Common myeloid progenitor, CD34-positive (primary cell): ENCODE measurements at regions not wholly inside any gene's neighbourhood (a gene's known extent, or its start where the extent isn't known, plus 50 kb on each side); places are given as distances from the start of the nearest gene placed in this dataset.
A peak's percentile ranks its signal among the peaks of the same experiment; 100 is the strongest.

Experiments used
- CTCF ChIA-PET: fragments of 350-600 bp; sonication (Branson Sonifier 250); formaldehyde crosslinking; loops from one replicate; lab custom pipeline; 2021; ENCODE audit warnings: antibody characterized with exemption; lab: Charles Lee
- POLR2A ChIA-PET: fragments of 350-600 bp; sonication (Branson Sonifier 250); formaldehyde crosslinking; loops from one replicate; lab custom pipeline; 2021; ENCODE audit warnings: antibody characterized with exemption; lab: Charles Lee
- DNase-seq, 3 donors: peaks; one replicate each; pipeline versions ENCODE4 v3.0.0 to v3.0.0-alpha.2; 2013
- H3K27ac ChIP-seq, 2 experiments: 1 replicate in 1 of 2; 2 replicates in 1 of 2; pipeline ENCODE4 v1.7.0; 2013; ENCODE audit warnings: inconsistent platforms in 2 of 2, low read length in 2 of 2, mild to moderate bottlenecking in 2 of 2, low read depth in 1 of 2, moderate library complexity in 1 of 2; ENCODE audit not compliant: severe bottlenecking in 2 of 2, insufficient read depth in 1 of 2, poor library complexity in 1 of 2
- H3K27me3 ChIP-seq, 5 experiments: replicated peaks in 2 of 5; 1 replicate in 3 of 5; 2 replicates in 2 of 5; pipeline versions ENCODE4 v1.6.1 to v1.7.0; 2013; ENCODE audit warnings: low read length in 4 of 5, mild to moderate bottlenecking in 2 of 5, moderate library complexity in 2 of 5, inconsistent platforms in 1 of 5; ENCODE audit not compliant: insufficient read depth in 5 of 5, control insufficient read depth in 4 of 5
- H3K36me3 ChIP-seq, 4 experiments: 1 replicate in 2 of 4; 2 replicates in 2 of 4; pipeline versions ENCODE4 v1.6.1 to v1.7.0; 2013; ENCODE audit warnings: low read length in 3 of 4, control low read depth in 1 of 4, mild to moderate bottlenecking in 1 of 4; ENCODE audit not compliant: control insufficient read depth in 4 of 4, insufficient read depth in 4 of 4
- H3K4me1 ChIP-seq, 4 experiments: 1 replicate in 3 of 4; 2 replicates in 1 of 4; pipeline versions ENCODE4 v1.6.1 to v1.7.1; 2013; ENCODE audit warnings: low read length in 3 of 4, mild to moderate bottlenecking in 3 of 4, control low read depth in 1 of 4, inconsistent platforms in 1 of 4, moderate library complexity in 1 of 4; ENCODE audit not compliant: control insufficient read depth in 4 of 4, insufficient read depth in 4 of 4; ENCODE audit errors: control extremely low read depth in 1 of 4
- H3K4me3 ChIP-seq, 7 experiments: 1 replicate in 4 of 7; 2 replicates in 3 of 7; pipeline versions ENCODE4 v1.5.1 to v1.7.0; 2013; ENCODE audit warnings: mild to moderate bottlenecking in 7 of 7, low read length in 6 of 7, moderate library complexity in 6 of 7, inconsistent platforms in 2 of 7, low read depth in 2 of 7, control low read depth in 1 of 7; ENCODE audit not compliant: insufficient read depth in 4 of 7, control insufficient read depth in 1 of 7; ENCODE audit errors: extremely low read depth in 1 of 7
- H3K9me3 ChIP-seq, 5 experiments: 1 replicate in 4 of 5; 2 replicates in 1 of 5; pipeline versions ENCODE4 v1.6.1 to v1.7.1; 2013; ENCODE audit warnings: low read length in 4 of 5, mild to moderate bottlenecking in 2 of 5, inconsistent platforms in 1 of 5, low read depth in 1 of 5, moderate library complexity in 1 of 5; ENCODE audit not compliant: control insufficient read depth in 4 of 5, insufficient read depth in 2 of 5; ENCODE audit errors: control extremely low read depth in 1 of 5
- WGBS: methylation state at CpG from one replicate; pipeline ENCODE4 v1.1.5; 2013; ENCODE audit not compliant: insufficient coverage; 5-methylcytosine and 5-hydroxymethylcytosine counted together

DNA sequence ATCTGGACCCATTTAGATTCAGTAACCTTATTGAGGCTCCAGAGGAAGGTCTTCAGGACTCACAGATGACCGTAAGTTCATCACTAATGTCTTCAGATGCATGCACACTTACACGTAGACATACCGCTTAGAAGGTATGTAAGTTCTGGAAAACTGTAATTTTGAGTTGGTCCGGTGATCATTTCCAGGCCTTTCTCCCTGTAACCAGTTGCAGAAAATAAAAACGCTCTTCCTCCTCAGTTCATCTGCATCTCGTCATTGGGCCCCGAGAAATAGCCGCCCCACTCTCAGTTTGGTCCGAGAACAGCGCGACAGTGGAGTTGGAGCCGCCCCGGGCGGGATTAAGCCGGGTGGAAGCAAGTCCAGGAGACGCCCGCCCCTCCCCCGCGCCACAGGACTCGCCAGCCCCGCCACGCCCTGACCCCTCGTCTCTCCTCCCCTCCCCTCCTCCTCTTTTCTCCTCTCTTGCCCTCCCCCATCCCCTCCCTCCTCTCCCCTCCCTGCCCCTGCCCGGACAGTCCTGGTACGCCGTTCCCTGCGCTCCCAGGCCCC is 83.7 kb downstream of the TNFAIP2 start:
- Histone ChIP-seq H3K4me1 (peaks cover 0 to 5% (median 2%) of the 10 kb centered on the region in 4 experiments), H3K4me3 (peak overlapping the region in 1 of 7 experiments; percentile 10), H3K27ac (peak overlapping the region in 1 of 2 experiments; percentile 68), H3K27me3 (peaks cover 0 to 70% (median 15%) of the 10 kb centered on the region in 5 experiments), H3K9me3 (peaks cover 3 to 46% (median 35%) of the 10 kb centered on the region in 5 experiments), H3K36me3 (no peaks in the 10 kb centered on the region)
- WGBS: 30% methylated on average over 19 of the region's 27 CpGs
- CTCF ChIA-PET: interaction anchor here (0.6 to 0.9 kb wide), 2 partner anchors 21 to 29 kb away, joined by 3 read pairs; no protein-coding TSS in a partner anchor
- POLR2A ChIA-PET: no interaction called here
- DNase-seq: no peak

DNA sequence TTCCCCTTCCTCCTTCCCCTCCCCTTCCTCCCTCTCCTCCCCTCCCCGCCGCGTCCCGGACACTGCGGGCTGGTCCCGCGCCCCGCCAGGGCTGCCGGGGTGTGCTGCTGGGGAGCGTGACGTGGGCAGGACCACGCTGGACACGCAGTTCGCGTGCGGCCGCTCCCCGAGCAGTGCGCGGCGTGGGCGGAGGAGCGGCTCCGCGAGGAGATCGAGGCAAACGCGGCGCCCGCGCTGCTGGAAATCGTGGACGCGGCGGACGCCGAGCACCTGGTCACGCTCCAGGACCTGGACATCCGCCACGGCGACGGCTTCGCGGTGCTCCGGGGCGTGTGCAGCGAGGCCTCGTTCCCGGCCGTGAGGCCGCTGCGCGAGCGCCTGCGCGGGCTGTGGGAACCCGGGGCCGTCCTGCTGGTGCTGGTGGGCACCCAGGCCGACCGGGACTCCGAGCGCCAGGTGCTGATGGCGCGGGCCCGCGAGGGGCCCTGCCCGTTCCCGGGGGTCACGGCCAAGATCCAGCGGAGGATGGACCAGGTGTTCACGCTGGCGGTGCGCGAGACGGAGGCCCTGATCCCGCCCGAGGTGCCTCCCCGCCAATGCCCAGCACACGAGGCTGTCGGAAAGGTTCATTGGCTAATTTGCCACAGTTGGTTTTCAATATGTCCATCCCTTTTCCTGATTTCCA is 84.3 kb downstream of the TNFAIP2 start:
- H3K27me3 ChIP-seq: peaks cover 0 to 72% (median 15%) of the 10 kb centered on the region in 5 experiments

DNA sequence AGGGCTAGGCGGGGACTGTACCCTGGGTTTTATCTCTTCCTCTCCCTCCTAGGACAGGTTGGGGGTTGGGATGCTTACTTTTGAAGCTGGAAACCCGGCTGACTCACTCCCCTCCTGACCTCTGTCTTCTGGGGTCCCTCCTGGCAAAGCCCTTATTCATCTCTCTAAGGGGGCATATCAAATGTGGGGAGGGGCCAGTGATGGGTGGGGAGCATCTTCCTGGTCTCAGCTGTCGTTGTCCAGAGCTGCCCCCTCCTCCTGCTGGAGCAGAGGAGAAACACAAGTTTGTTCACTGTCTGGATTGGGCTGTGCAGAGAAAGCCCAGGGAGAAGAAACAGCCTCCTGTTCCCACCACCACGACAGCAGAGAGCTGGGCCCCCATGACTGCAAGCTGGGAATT is 85.8 kb downstream of the TNFAIP2 start:
- H3K4me3 ChIP-seq: no peak overlapping the region
- H3K27me3 ChIP-seq: peaks cover 0 to 77% (median 21%) of the 10 kb centered on the region in 5 experiments
- 86% methylated on average over 1 of the region's 4 CpGs for WGBS
- ChIA-PET CTCF (interaction anchor here (1.1 kb wide), 1 partner anchor 9 kb away, joined by 3 read pairs; no protein-coding TSS in a partner anchor), POLR2A (interaction anchor here (1.1 kb wide), 1 partner anchor 9 kb away, joined by 3 read pairs; no protein-coding TSS in a partner anchor)
- no peaks in the 10 kb centered on the region for H3K36me3 ChIP-seq
- peak overlapping the region in 1 of 2 experiments; percentile 5 for H3K27ac ChIP-seq
- peaks cover 0 to 5% (median 2%) of the 10 kb centered on the region in 4 experiments for H3K4me1 ChIP-seq
- peaks cover 0 to 33% (median 25%) of the 10 kb centered on the region in 5 experiments for H3K9me3 ChIP-seq
- no peak for DNase-seq

More for the DNA sequence above, 84.3 kb downstream of the TNFAIP2 start:
- Histone ChIP-seq H3K36me3 (no peaks in the 10 kb centered on the region), H3K27ac (no peak overlapping the region), H3K4me3 (peak overlapping the region in 2 of 7 experiments; percentile 10 to 19), H3K4me1 (peaks cover 0 to 5% (median 2%) of the 10 kb centered on the region in 4 experiments), H3K9me3 (peaks cover 1 to 41% (median 34%) of the 10 kb centered on the region in 5 experiments)
- WGBS: 9% methylated on average over 61 of the region's 80 CpGs
- ChIA-PET CTCF (no interaction called here), POLR2A (no interaction called here)
- peak in 1 of 3 donors; percentile 11 for DNase-seq

DNA sequence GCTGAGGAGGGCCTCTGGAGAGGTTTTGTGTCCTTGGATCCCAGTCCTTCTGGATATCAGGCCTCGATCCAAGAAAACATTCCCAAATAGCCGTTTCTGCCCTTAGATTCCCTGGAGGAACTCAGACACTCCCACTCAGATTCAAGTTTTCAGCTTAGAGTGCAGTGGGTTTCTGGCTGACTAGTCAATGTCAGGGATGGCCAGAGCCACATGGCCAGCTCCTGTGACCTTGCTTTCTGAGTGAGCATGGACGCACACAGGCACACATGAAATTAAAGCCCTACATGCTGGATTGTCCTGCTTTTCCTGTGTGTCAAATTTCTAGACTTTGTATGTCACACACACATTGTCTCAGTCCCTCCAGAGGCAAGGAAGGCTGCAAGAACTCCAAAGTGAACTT is 86.2 kb downstream of the TNFAIP2 start:
- CTCF ChIA-PET: interaction anchor here (1.1 kb wide), 1 partner anchor 9 kb away, joined by 3 read pairs; no protein-coding TSS in a partner anchor
- H3K4me3 ChIP-seq: no peak overlapping the region

DNA sequence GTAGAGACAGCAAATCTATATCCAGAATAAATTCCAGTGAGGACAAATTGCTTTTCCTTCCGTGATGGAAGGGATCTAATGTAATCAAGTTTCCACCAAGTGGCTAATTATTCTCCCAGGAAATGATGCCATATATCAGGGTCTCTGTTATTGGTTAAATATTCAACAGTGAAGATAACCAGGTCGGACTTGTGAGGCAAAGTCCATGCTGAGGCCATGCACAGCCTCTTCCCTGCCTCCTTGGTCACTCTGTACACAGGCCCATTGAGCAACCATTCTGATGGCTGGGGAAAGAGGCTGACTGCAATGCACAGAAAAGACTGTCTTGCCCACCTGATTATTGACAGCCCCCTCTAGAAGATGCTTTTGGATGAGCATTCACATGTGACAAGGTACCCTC is 90.1 kb downstream of the TNFAIP2 start:
- no peak overlapping the region for H3K27ac ChIP-seq
- CTCF ChIA-PET: no interaction called here
- no peaks in the 10 kb centered on the region for H3K4me1 ChIP-seq
- POLR2A ChIA-PET: no interaction called here
- H3K27me3 ChIP-seq: peaks cover 0 to 60% (median 22%) of the 10 kb centered on the region in 5 experiments
- WGBS: 95% methylated on average over 2 of the region's 2 CpGs
- no peak for DNase-seq
- H3K4me3 ChIP-seq: no peak overlapping the region
- peaks cover 0 to 10% (median 3%) of the 10 kb centered on the region in 5 experiments for H3K9me3 ChIP-seq
- no peaks in the 10 kb centered on the region for H3K36me3 ChIP-seq

More for the DNA sequence above, 86.2 kb downstream of the TNFAIP2 start:
- Histone ChIP-seq H3K36me3 (no peaks in the 10 kb centered on the region), H3K9me3 (peaks cover 0 to 29% (median 21%) of the 10 kb centered on the region in 5 experiments), H3K27me3 (peaks cover 0 to 81% (median 22%) of the 10 kb centered on the region in 5 experiments), H3K27ac (no peak overlapping the region), H3K4me1 (peaks cover 0 to 5% (median 2%) of the 10 kb centered on the region in 4 experiments)
- POLR2A ChIA-PET: no interaction called here
- WGBS: 92% methylated on average over 3 of the region's 3 CpGs
- DNase-seq: no peak

DNA sequence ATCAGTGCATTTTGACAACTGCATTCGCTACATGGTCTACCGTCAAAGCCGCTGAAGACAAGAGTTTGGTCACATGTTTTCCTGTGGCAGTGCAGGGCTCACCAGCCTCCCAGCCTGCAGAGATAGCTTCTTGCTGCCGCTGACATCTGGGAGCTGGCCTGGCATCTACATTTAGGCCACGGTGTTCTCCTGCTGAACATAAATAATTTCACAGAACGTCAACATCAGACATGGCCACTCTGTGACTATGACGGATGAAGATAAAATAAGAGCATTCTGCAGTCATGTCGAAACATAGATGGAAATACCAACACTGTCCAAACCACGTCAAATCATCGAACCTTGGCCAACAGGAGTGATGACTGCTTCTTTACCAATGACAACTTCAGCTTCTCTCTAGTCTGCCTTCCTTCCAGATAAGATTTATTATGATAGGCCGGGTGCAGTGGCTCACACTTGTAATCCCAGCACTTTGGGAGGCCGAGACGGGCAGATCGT is 91.2 kb downstream of the TNFAIP2 start:
- Histone ChIP-seq H3K36me3 (no peaks in the 10 kb centered on the region), H3K27ac (no peak overlapping the region), H3K9me3 (peaks cover 0 to 10% (median 3%) of the 10 kb centered on the region in 5 experiments), H3K27me3 (peaks cover 0 to 60% (median 23%) of the 10 kb centered on the region in 5 experiments), H3K4me3 (no peak overlapping the region), H3K4me1 (no peaks in the 10 kb centered on the region)
- CTCF ChIA-PET: interaction anchor here (0.6 to 1.2 kb wide), 2 partner anchors 28 to 65 kb away, joined by 3 read pairs; no protein-coding TSS in a partner anchor
- WGBS: 87% methylated on average over 12 of the region's 14 CpGs
- no peak for DNase-seq
- POLR2A ChIA-PET: no interaction called here
